HepG2 (cell line): ENCODE measurements at regions not wholly inside any gene's neighbourhood (a gene's known extent, or its start where the extent isn't known, plus 50 kb on each side); places are given as distances from the start of the nearest gene placed in this dataset.

Experiments
- AHR ChIP-seq: IDR thresholded peaks from 2 replicates; pipeline ENCODE4 v1.6.1; 2018; ENCODE audit warnings: missing genetic modification reagents, missing compliant biosample characterization
- HOXA5 ChIP-seq: sonication (generic); formaldehyde crosslinking; IDR thresholded peaks from 2 replicates; pipeline ENCODE4 v1.4.0; 2020; ENCODE audit warnings: missing genetic modification reagents
- MTERF4 ChIP-seq: sonication (generic); formaldehyde crosslinking; IDR thresholded peaks from 2 replicates; pipeline ENCODE4 v1.8.0; 2023; ENCODE audit warnings: mild to moderate bottlenecking, missing genetic modification reagents
- PHF21A ChIP-seq: sonication (generic); formaldehyde crosslinking; IDR thresholded peaks from 2 replicates; pipeline ENCODE4 v1.5.0; 2020; ENCODE audit warnings: mild to moderate bottlenecking, missing genetic modification reagents
- POLR2AphosphoS5 ChIP-seq: IDR thresholded peaks from 2 replicates; pipeline ENCODE4 v1.6.1; 2012; ENCODE audit warnings: low read depth, low read length
- TCF7L2 ChIP-seq: IDR thresholded peaks from 2 replicates; pipeline ENCODE4 v1.6.1; 2011; ENCODE audit warnings: mild to moderate bottlenecking, low read depth, low read length, moderate library complexity
- ZBTB20 ChIP-seq: sonication (generic); formaldehyde crosslinking; IDR thresholded peaks from 2 replicates; pipeline ENCODE4 v1.8.1; 2023; ENCODE audit warnings: missing genetic modification reagents, low read depth, mild to moderate bottlenecking, borderline replicate concordance
- ZBTB44 ChIP-seq: sonication (generic); formaldehyde crosslinking; IDR thresholded peaks from 2 replicates; pipeline ENCODE4 v1.4.0; 2020; ENCODE audit warnings: missing genetic modification reagents
- ZNF256 ChIP-seq: sonication (generic); formaldehyde crosslinking; conservative IDR thresholded peaks from 2 replicates; pipeline ENCODE4 v1.4.0; 2020; ENCODE audit warnings: missing genetic modification reagents
- ZNF549 ChIP-seq: sonication (generic); formaldehyde crosslinking; IDR thresholded peaks from 2 replicates; pipeline ENCODE4 v1.5.0; 2020; ENCODE audit warnings: missing genetic modification reagents
- ZNF639 ChIP-seq: conservative IDR thresholded peaks from 2 replicates; pipeline ENCODE4 v1.6.1; 2018; ENCODE audit warnings: missing genetic modification reagents

GRCh38 chr7:41467596-41467995 is 235.3 kb downstream of the INHBA start (continued):
- TF ChIP-seq ZBTB44 (CRISPR knock-in tag) (no peak), TCF7L2 (no peak), HOXA5 (CRISPR knock-in tag) (no peak), AHR (CRISPR knock-in tag) (no peak), ZNF256 (CRISPR knock-in tag) (no peak), ZNF549 (CRISPR knock-in tag) (no peak), POLR2AphosphoS5 (no peak), ZNF639 (CRISPR knock-in tag) (no peak), PHF21A (CRISPR knock-in tag) (no peak), MTERF4 (CRISPR knock-in tag) (no peak), ZBTB20 (CRISPR knock-in tag) (no peak)
